K562 (cell line): ENCODE measurements at regions not wholly inside any gene's neighbourhood (a gene's known extent, or its start where the extent isn't known, plus 50 kb on each side); places are given as distances from the start of the nearest gene placed in this dataset.

Experiments used
- ATAC-seq: fragments of 200-7000 bp; cut with Tn5 transposase; 3 replicates; pipeline ENCODE4 v1.9.1; 2020; ENCODE audit warnings: moderate library complexity
- BruUV-seq: library from RNA; stranded (reverse); fragments of 400-500 nt; replicated peaks from 2 replicates; lab custom pipeline; 2021; lab: Mats Ljungman, UMichigan
- CTCF ChIA-PET: fragments of 300-600 bp; formaldehyde crosslinking; extraction: SDS; loops from one replicate; lab custom pipeline; 2021; ENCODE audit warnings: low intra/inter-chr PET ratio; lab: Yijun Ruan, JAX
- POLR2A ChIA-PET: fragments of 300-600, 350-650 bp; sonication (Branson Sonifier 250); formaldehyde crosslinking; extraction: SDS; loops from one replicate; lab custom pipeline; 2021; ENCODE audit warnings: antibody characterized with exemption, inconsistent platforms; lab: Yijun Ruan, JAX
- DNase-seq, 4 experiments: peaks; one replicate each; pipeline versions ENCODE4 v3.0.0 to v3.0.0-alpha.2; 2011 to 2018; ENCODE audit warnings: low spot score in 3 of 4, mixed read lengths in 3 of 4; ENCODE audit errors: extremely low read depth in 1 of 4
- FAIRE-seq: peaks from 2 replicates; lab custom pipeline; 2011; peaks lifted over from hg19 to GRCh38; lab: Jason Lieb, UNC
- H2AFZ ChIP-seq: 2 replicates; pipeline ENCODE4 v1.6.0; 2011; ENCODE audit warnings: low read depth, low read length, control low read depth, inconsistent platforms
- H3K27ac ChIP-seq: fragments of 200-600 bp; 3 replicates; pipeline ENCODE4 v1.8.0; 2011; ENCODE audit warnings: low read depth, mild to moderate bottlenecking, control low read depth, inconsistent platforms, low read length, moderate library complexity, mixed read lengths; ENCODE audit errors: extremely low read depth
- H3K27me3 ChIP-seq, 2 experiments: fragments of 300-600 bp in 1 of 2; 2 replicates in 1 of 2; 3 replicates in 1 of 2; pipeline versions ENCODE4 v1.6.0 to v1.8.0; 2011; ENCODE audit warnings: inconsistent platforms in 2 of 2, low read length in 2 of 2, mild to moderate bottlenecking in 1 of 2, mixed read lengths in 1 of 2, moderate library complexity in 1 of 2; ENCODE audit not compliant: control insufficient read depth in 2 of 2, insufficient read depth in 2 of 2
- H3K36me3 ChIP-seq: fragments of 300-600 bp; 3 replicates; pipeline ENCODE4 v1.8.0; 2011; ENCODE audit warnings: mild to moderate bottlenecking, low read length, inconsistent platforms; ENCODE audit not compliant: control insufficient read depth, insufficient read depth
- H3K4me1 ChIP-seq, 2 experiments: fragments of 200-600 bp in 1 of 2; replicated peaks in 1 of 2; 2 replicates in 1 of 2; 3 replicates in 1 of 2; pipeline versions ENCODE4 v1.5.1 to v1.8.0; 2011; ENCODE audit warnings: inconsistent platforms in 2 of 2, low read length in 2 of 2, mild to moderate bottlenecking in 1 of 2, mixed read lengths in 1 of 2, moderate library complexity in 1 of 2; ENCODE audit not compliant: control insufficient read depth in 2 of 2, insufficient read depth in 2 of 2
- H3K4me2 ChIP-seq: 2 replicates; pipeline ENCODE4 v1.6.1; 2011; ENCODE audit warnings: low read length, control low read depth, inconsistent platforms, mixed read lengths; ENCODE audit not compliant: insufficient read depth
- H3K4me3 ChIP-seq: fragments of 200-600 bp; sonication (generic), shearing (Covaris generic); 2 replicates; pipeline ENCODE4 v1.5.1; 2016; ENCODE audit warnings: control low read depth, inconsistent platforms
- H3K79me2 ChIP-seq: fragments of 200-600 bp; 3 replicates; pipeline ENCODE4 v1.8.0; 2011; ENCODE audit warnings: low read length, inconsistent platforms; ENCODE audit not compliant: control insufficient read depth, insufficient read depth
- H3K9ac ChIP-seq, 2 experiments: 2 replicates each; pipeline versions ENCODE4 v1.6.0 to v1.6.1; 2011; ENCODE audit warnings: low read depth in 2 of 2, low read length in 2 of 2, control low read depth in 1 of 2, inconsistent platforms in 1 of 2, mild to moderate bottlenecking in 1 of 2, mixed read lengths in 1 of 2; ENCODE audit not compliant: insufficient read depth in 1 of 2
- H3K9me1 ChIP-seq: one replicate; pipeline ENCODE4 v1.6.0; 2011; ENCODE audit warnings: inconsistent platforms, mild to moderate bottlenecking, low read length, moderate library complexity; ENCODE audit not compliant: control insufficient read depth, insufficient read depth
- H3K9me3 ChIP-seq: replicated peaks from 2 replicates; pipeline ENCODE4 v1.5.1; 2011; ENCODE audit warnings: low read depth, low read length, inconsistent platforms; ENCODE audit not compliant: control insufficient read depth, insufficient read depth
- H4K20me1 ChIP-seq: replicated peaks from 2 replicates; pipeline ENCODE4 v1.6.1; 2011; ENCODE audit warnings: low read length, inconsistent platforms, mixed read lengths; ENCODE audit not compliant: control insufficient read depth, insufficient read depth
- ATF6 ChIP-seq: sonication (generic); formaldehyde crosslinking; IDR thresholded peaks from 2 replicates; pipeline ENCODE4 v1.4.0; 2020; ENCODE audit warnings: mild to moderate bottlenecking, missing genetic modification reagents
- E2F1 ChIP-seq: sonication (generic); formaldehyde crosslinking; IDR thresholded peaks from 2 replicates; pipeline ENCODE4 v1.8.1; 2023; ENCODE audit warnings: mild to moderate bottlenecking, missing genetic modification reagents, moderate library complexity
- GATA2 ChIP-seq: sonication (generic); formaldehyde crosslinking; IDR thresholded peaks from 2 replicates; pipeline ENCODE4 v1.4.0; 2020; ENCODE audit warnings: mild to moderate bottlenecking, missing genetic modification reagents
- GATAD2A ChIP-seq: fragments of 450-650 bp; IDR thresholded peaks from 2 replicates; pipeline ENCODE4 v1.6.1; 2017
- HDGF ChIP-seq: fragments of 450-650 bp; IDR thresholded peaks from 2 replicates; pipeline ENCODE4 v1.6.1; 2016
- PRDM10 ChIP-seq: fragments of 450-650 bp; IDR thresholded peaks from 2 replicates; pipeline ENCODE4 v1.6.1; 2018; ENCODE audit not compliant: partially characterized antibody
- RBBP5 ChIP-seq: fragments of 200-600 bp; sonication (generic); IDR thresholded peaks from 2 replicates; pipeline ENCODE4 v1.6.1; 2012; ENCODE audit warnings: borderline replicate concordance, mild to moderate bottlenecking, low read length, control low read depth, inconsistent platforms; ENCODE audit not compliant: insufficient read depth, poor library complexity, severe bottlenecking
- RNF2 ChIP-seq: sonication (generic); IDR thresholded peaks from 2 replicates; pipeline ENCODE4 v1.6.1; 2016
- TAL1 ChIP-seq: fragments of 450-650 bp; IDR thresholded peaks from 2 replicates; pipeline ENCODE4 v1.6.1; 2016; ENCODE audit warnings: mild to moderate bottlenecking
- TARDBP ChIP-seq: fragments of 450-650 bp; IDR thresholded peaks from 2 replicates; pipeline ENCODE4 v1.6.1; 2016
- U2AF2 ChIP-seq: fragments of 200-400 bp; formaldehyde crosslinking; optimal IDR thresholded peaks from 2 replicates; pipeline ENCODE3; 2017; ENCODE audit warnings: low read depth, mild to moderate bottlenecking, low read length
- ZNF408 ChIP-seq: fragments of 250-450 bp; sonication (Bioruptor Pico); IDR thresholded peaks from 2 replicates; pipeline ENCODE4 v1.4.0; 2020; ENCODE audit warnings: low read depth, mild to moderate bottlenecking, moderate library complexity
- ZNF445 ChIP-seq: fragments of 250-450 bp; sonication (Bioruptor Pico); IDR thresholded peaks from 2 replicates; pipeline ENCODE4 v1.4.0; 2020; ENCODE audit warnings: low read depth, mild to moderate bottlenecking, moderate library complexity
- ZNF717 ChIP-seq: fragments of 250-450 bp; sonication (Bioruptor Pico); IDR thresholded peaks from 2 replicates; pipeline ENCODE4 v1.5.0; 2021
- ZNF785 ChIP-seq: fragments of 250-450 bp; sonication (Bioruptor Pico); IDR thresholded peaks from 2 replicates; pipeline ENCODE4 v1.4.0; 2020; ENCODE audit warnings: mild to moderate bottlenecking
- WGBS: fragments of 100-300 bp; shearing (Covaris generic); methylation state at CpG from one replicate; pipeline ENCODE4 v1.1.6; 2016; ENCODE audit warnings: low coverage, mixed read lengths; ENCODE audit not compliant: insufficient coverage; ENCODE audit errors: missing lambda C conversion rate; 5-methylcytosine and 5-hydroxymethylcytosine counted together
- in situ Hi-C: fragments of 300-500 bp; cut with MboI; formaldehyde crosslinking; loops from 4 replicates; pipeline ENCODE4 v1.15.0; 2018; ENCODE audit warnings: inconsistent platforms, mixed read lengths
- intact Hi-C: fragments of 100-400 bp; cut with micrococcal nuclease; formaldehyde crosslinking; loops from 2 replicates; pipeline ENCODE4 v1.14.2; 2022
- TF ChIP-seq, protein P1 (sequence below), 2 experiments: fragments of 450-650 bp in 1 of 2; sonication (generic) in 1 of 2; formaldehyde crosslinking in 1 of 2; IDR thresholded peaks in 1 of 2; conservative IDR thresholded peaks in 1 of 2; 2 replicates each; pipeline versions ENCODE4 v1.6.1 to v1.8.1; 2016 to 2023; ENCODE audit warnings: mild to moderate bottlenecking in 2 of 2, moderate library complexity in 2 of 2, inconsistent platforms in 1 of 2, missing genetic modification reagents in 1 of 2

GRCh38 chr4:41799126-41799525 lies 50.6 kb upstream of the PHOX2B start:
- Histone ChIP-seq H2AFZ (no peak overlapping the region), H3K4me3 (no peak overlapping the region), H3K27ac (no peak overlapping the region), H3K79me2 (no peaks in the 10 kb centered on the region), H3K4me1 (no peaks in the 10 kb centered on the region), H3K9ac (no peak overlapping the region), H4K20me1 (no peaks in the 10 kb centered on the region; the same call in 1 of the 2 replicates), H3K9me1 (no peaks in the 10 kb centered on the region), H3K4me2 (no peak overlapping the region), H3K9me3 (no peaks in the 10 kb centered on the region), H3K27me3 (no peaks in the 10 kb centered on the region; a peak in 1 of 5 replicates), H3K36me3 (no peaks in the 10 kb centered on the region)
- 8% methylated on average over 1 of the region's 1 CpG for WGBS
- no peak for DNase-seq
- intact Hi-C loops (no loop called here), in situ Hi-C loops (no loop called here)
- CTCF ChIA-PET = no interaction called here
- FAIRE-seq = no peak
- POLR2A ChIA-PET = no interaction called here
- ATAC-seq = no peak
- no TSS peak for BruUV-seq
- TF ChIP-seq ZNF717 (CRISPR knock-in tag) (no peak), ZNF408 (no peak), GATA2 (no peak), U2AF2 (no peak), ATF6 (CRISPR knock-in tag) (no peak), ZNF785 (CRISPR knock-in tag) (no peak), TAL1 (no peak), PRDM10 (no peak), ZNF445 (no peak), TARDBP (no peak), HDGF (no peak), GATAD2A (no peak), RNF2 (no peak), E2F1 (CRISPR knock-in tag) (no peak), RBBP5 (no peak)
- TF ChIP-seq, protein P1, sequence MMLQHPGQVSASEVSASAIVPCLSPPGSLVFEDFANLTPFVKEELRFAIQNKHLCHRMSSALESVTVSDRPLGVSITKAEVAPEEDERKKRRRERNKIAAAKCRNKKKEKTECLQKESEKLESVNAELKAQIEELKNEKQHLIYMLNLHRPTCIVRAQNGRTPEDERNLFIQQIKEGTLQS (IDR thresholded peaks at IDR 0.05) = no peak
- TF ChIP-seq, protein P1 (CRISPR knock-in tag; conservative IDR thresholded peaks at IDR 0.05) = no peak
